Gastroesophageal sphincter (tissue), 4 donors: ENCODE measurements at regions not wholly inside any gene's neighbourhood (a gene's known extent, or its start where the extent isn't known, plus 50 kb on each side); places are given as distances from the start of the nearest gene placed in this dataset.

Experiments
- ATAC-seq: fragments of 150-250 bp; one replicate; pipeline ENCODE4 v1.9.1; 2016; ENCODE audit warnings: mild to moderate bottlenecking, moderate library complexity
- H3K27ac ChIP-seq, 4 donors: fragments of 200-600 bp; sonication (generic) in 3 of 4; 1 replicate in 3 of 4; 2 replicates in 1 of 4; pipeline ENCODE4 v1.5.1; 2016 to 2019
- H3K27me3 ChIP-seq: fragments of 200-600 bp; sonication (generic); one replicate; pipeline ENCODE4 v1.5.1; 2019
- H3K36me3 ChIP-seq, 2 donors: fragments of 200-600 bp; sonication (generic); one replicate each; pipeline ENCODE4 v1.5.1; 2019; ENCODE audit warnings: control low read depth in 1 of 2
- H3K4me1 ChIP-seq, 3 donors: fragments of 200-600 bp; sonication (generic); 1 replicate in 2 of 3; 2 replicates in 1 of 3; pipeline ENCODE4 v1.5.1; 2016 to 2019; ENCODE audit warnings: control low read depth in 2 of 3
- H3K4me3 ChIP-seq, 2 donors: fragments of 200-600 bp; sonication (generic); one replicate each; pipeline ENCODE4 v1.5.1; 2019; ENCODE audit warnings: mild to moderate bottlenecking in 1 of 2, moderate library complexity in 1 of 2
- H3K9me3 ChIP-seq, 3 donors: fragments of 200-600 bp; sonication (generic); one replicate each; pipeline ENCODE4 v1.5.1; 2017 to 2019; ENCODE audit warnings: control low read depth in 2 of 3
- EP300 ChIP-seq: sonication (generic); formaldehyde crosslinking; IDR thresholded peaks from one replicate; pipeline ENCODE4 v1.6.1; 2017; ENCODE audit warnings: antibody characterized with exemption, mild to moderate bottlenecking
- POLR2A ChIP-seq, 2 donors: fragments of 450-650 bp; IDR thresholded peaks; one replicate each; pipeline ENCODE4 v1.6.1; 2017; ENCODE audit warnings: antibody characterized with exemption in 2 of 2, mild to moderate bottlenecking in 2 of 2, moderate library complexity in 1 of 2
- POLR2AphosphoS5 ChIP-seq: sonication (generic); formaldehyde crosslinking; IDR thresholded peaks from one replicate; pipeline ENCODE4 v1.6.1; 2017; ENCODE audit warnings: antibody characterized with exemption
- WGBS, 2 donors: methylation state at CpG; one replicate each; pipeline ENCODE4 v1.1.5; 2018; ENCODE audit warnings: low coverage in 1 of 2; 5-methylcytosine and 5-hydroxymethylcytosine counted together
- TF ChIP-seq, protein P1 (sequence below), 4 experiments: fragments of 200-600 bp in 2 of 4; fragments of 450-650 bp in 2 of 4; sonication (generic) in 1 of 4; IDR thresholded peaks; one replicate each; pipeline ENCODE4 v1.5.1; 2017 to 2019; ENCODE audit warnings: antibody characterized with exemption in 4 of 4, mild to moderate bottlenecking in 2 of 4, moderate library complexity in 2 of 4

DNA sequence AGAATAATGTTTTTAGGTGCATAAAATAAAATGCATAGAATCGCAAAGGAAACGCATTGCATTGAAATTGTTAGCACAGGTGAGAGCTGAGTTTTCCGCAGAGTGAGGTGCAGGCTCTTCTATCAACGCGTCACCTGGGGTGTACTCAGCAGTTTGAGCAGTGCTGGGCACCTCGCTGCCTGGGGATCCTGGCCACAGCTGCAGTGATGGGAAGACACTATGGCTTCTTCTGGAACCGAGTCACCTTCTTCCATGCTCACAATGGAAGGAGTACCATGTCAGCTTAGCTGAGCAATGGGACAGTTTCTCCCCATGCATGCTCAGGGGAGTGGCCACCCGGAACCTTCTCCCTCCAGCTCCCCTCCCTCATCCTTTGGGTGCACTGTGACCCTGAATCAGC lies 95.4 kb upstream of the OTOS start:
- Histone ChIP-seq H3K36me3 (no peaks in the 10 kb centered on the region), H3K4me3 (no peak overlapping the region), H3K27me3 (no peaks in the 10 kb centered on the region), H3K9me3 (no peaks in the 10 kb centered on the region), H3K4me1 (peaks cover 0 to 43% (median 0%) of the 10 kb centered on the region in 3 donors), H3K27ac (peak overlapping the region in 1 of 4 donors; percentile 22)
- TF ChIP-seq, protein P1, sequence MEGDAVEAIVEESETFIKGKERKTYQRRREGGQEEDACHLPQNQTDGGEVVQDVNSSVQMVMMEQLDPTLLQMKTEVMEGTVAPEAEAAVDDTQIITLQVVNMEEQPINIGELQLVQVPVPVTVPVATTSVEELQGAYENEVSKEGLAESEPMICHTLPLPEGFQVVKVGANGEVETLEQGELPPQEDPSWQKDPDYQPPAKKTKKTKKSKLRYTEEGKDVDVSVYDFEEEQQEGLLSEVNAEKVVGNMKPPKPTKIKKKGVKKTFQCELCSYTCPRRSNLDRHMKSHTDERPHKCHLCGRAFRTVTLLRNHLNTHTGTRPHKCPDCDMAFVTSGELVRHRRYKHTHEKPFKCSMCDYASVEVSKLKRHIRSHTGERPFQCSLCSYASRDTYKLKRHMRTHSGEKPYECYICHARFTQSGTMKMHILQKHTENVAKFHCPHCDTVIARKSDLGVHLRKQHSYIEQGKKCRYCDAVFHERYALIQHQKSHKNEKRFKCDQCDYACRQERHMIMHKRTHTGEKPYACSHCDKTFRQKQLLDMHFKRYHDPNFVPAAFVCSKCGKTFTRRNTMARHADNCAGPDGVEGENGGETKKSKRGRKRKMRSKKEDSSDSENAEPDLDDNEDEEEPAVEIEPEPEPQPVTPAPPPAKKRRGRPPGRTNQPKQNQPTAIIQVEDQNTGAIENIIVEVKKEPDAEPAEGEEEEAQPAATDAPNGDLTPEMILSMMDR (IDR thresholded peaks at IDR 0.05) = no peak
- no peak for TF ChIP-seq POLR2AphosphoS5
- no peak for TF ChIP-seq EP300
- no peak for TF ChIP-seq POLR2A (IDR thresholded peaks at IDR 0.05)
- 96 to 100% methylated on average over 2 to 4 of the region's 8 CpGs for WGBS, 2 donors
- ATAC-seq = no peak

DNA sequence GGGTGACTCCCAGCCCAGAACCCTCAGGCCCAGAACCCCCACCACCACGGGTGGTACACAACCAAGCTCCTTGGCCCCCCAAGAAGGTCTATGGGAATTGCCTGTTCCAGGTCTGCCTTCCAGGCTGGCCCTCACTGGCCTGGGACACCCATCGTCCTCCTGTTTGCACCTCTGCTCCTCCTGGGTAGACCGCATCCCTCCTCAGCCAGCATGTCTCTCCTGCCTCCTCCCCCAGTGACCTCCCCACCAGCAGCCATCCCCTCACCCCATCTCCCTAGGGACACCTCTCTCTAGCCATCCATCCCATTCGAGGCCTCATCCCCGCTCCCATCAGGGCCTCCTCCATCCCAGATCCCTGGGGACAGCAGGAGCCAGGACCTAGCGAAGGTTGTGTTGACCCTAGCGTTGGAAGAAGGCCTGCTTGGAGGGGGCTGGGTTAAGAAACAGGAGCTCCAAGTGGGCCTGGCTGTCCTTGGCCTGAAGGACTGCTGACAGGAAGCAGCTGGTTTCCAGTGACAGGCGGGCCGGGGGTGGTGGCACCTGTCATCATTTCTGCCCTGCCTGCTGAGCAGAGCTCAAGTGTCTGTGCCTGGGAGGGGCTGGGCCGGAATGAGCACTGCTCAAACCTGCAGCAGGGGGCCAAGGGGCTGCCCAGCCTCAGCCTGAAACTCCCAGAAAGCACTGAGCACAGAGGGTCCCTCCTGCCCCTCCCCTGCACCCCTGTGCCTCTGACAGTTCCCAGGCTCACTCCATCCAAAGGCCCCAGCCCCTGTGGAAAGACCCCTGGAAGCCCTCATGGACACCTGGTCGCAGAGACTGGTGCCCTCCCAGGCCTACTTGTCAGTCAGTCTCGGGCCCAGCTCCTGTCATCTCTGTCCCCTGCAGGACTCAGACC lies 96.0 kb upstream of the OTOS start:
- no peaks in the 10 kb centered on the region for H3K9me3 ChIP-seq
- no peaks in the 10 kb centered on the region for H3K36me3 ChIP-seq
- 74% methylated on average over 5 of the region's 12 CpGs; no CpG with 5 or more reads in 1 of the 2 donors for WGBS, 2 donors
- peaks cover 0 to 43% (median 0%) of the 10 kb centered on the region in 3 donors for H3K4me1 ChIP-seq
- no peak for ATAC-seq
- H3K27ac ChIP-seq = peak overlapping the region in 2 of 4 donors; percentile 22 to 24
- no peaks in the 10 kb centered on the region for H3K27me3 ChIP-seq
- no peak for TF ChIP-seq POLR2AphosphoS5
- TF ChIP-seq EP300 = no peak
- TF ChIP-seq, protein P1 (IDR thresholded peaks at IDR 0.05) = no peak
- TF ChIP-seq POLR2A (IDR thresholded peaks at IDR 0.05) = no peak
- no peak overlapping the region for H3K4me3 ChIP-seq

DNA sequence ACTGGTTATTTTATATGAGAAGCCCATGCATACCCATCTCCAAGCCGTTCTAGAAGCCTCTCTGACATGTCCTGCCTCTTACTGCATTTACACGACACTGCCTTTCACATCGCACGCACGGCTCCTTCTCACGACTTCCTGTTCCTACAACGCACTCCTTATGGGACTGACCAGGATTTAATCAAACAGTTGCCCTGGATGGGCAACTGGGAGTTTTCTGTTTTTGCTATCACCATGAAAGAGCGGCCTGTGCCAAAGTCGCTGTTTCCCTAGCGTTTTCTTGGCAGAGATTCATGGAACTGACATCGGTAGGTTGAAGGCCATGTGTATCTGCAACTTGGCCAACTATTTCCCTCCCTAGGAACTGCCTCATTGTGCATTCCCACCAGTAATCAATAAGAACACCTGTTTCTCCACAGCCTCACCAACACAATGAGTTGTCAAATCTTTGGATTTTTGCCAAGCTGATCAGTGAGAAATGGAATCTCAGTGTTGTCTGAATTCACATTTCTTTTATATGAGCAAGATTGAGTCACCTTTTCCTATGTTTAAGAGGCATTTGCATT lies 97.2 kb upstream of the OTOS start:
- 15 to 32% methylated on average over 7 to 10 of the region's 11 CpGs for WGBS, 2 donors
- H3K4me1 ChIP-seq = peaks cover 0 to 40% (median 0%) of the 10 kb centered on the region in 3 donors
- no peaks in the 10 kb centered on the region for H3K36me3 ChIP-seq
- TF ChIP-seq, protein P1 (IDR thresholded peaks at IDR 0.05) = no peak
- TF ChIP-seq POLR2AphosphoS5 = peak; percentile 32
- peak overlapping the region in 1 of 4 donors; percentile 22 for H3K27ac ChIP-seq
- H3K4me3 ChIP-seq = no peak overlapping the region
- ATAC-seq = no peak
- no peaks in the 10 kb centered on the region for H3K9me3 ChIP-seq
- no peaks in the 10 kb centered on the region for H3K27me3 ChIP-seq

DNA sequence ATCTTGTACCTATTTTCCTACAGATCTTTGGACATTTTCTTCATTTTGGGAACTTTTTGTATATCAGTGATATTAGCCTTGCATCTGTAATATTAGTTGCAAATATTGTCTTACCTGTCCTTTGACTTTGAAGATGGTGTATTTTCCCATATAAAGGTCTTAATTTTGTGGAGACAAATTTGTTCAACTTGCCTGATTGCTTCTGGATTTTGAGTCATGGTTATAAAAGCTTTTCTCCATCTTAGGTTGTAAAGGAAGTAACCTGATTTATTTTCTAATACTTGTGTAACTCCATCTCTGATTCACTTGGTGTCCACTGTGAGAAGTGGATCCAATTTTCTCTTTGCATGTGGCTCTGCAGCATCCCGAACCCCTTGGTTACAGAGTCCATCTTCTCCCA lies 97.7 kb upstream of the OTOS start:
- Histone ChIP-seq H3K4me3 (no peak overlapping the region), H3K9me3 (no peaks in the 10 kb centered on the region), H3K36me3 (no peaks in the 10 kb centered on the region), H3K4me1 (peaks cover 0 to 34% (median 0%) of the 10 kb centered on the region in 3 donors), H3K27ac (no peak overlapping the region), H3K27me3 (no peaks in the 10 kb centered on the region)
- TF ChIP-seq, protein P1 (IDR thresholded peaks at IDR 0.05) = no peak
- no peak for ATAC-seq
- 83 to 100% methylated on average over 1 of the region's 1 CpG for WGBS, 2 donors

DNA sequence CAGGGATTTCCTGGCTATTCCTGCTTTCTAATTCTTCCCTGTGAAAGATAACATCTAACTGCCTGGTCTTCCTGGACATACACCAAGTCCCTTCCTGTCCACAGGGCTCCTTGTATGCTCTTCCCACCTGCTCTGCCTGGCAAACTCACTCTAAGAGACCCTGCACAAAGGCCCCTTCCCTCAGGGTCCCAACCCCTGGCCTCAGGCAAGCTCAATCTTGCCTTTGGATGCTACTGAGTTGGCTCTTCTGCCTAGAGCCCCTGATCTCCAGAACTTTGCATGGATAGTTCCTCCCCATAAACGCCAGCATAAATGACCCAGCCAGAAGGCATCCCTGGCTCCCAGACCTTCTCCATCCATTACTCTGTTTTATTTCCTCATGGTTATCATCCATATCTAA lies 98.3 kb upstream of the OTOS start:
- Histone ChIP-seq H3K4me1 (peaks cover 0 to 29% (median 0%) of the 10 kb centered on the region in 3 donors), H3K27ac (no peak overlapping the region), H3K9me3 (no peaks in the 10 kb centered on the region), H3K4me3 (no peak overlapping the region), H3K27me3 (no peaks in the 10 kb centered on the region), H3K36me3 (no peaks in the 10 kb centered on the region)
- no peak for TF ChIP-seq POLR2A (IDR thresholded peaks at IDR 0.05)
- no peak for TF ChIP-seq EP300
- no peak for TF ChIP-seq POLR2AphosphoS5
- TF ChIP-seq, protein P1 (IDR thresholded peaks at IDR 0.05) = no peak
- WGBS, 2 donors = 86% methylated on average over 1 of the region's 1 CpG; no CpG with 5 or more reads in 1 of the 2 donors
- no peak for ATAC-seq
